ENCODE measurements at regions not wholly inside any gene's neighbourhood (a gene's known extent, or its start where the extent isn't known, plus 50 kb on each side); places are given as distances from the start of the nearest gene placed in this dataset.
"Not testable (repeated sequence)": the region's sequence is repeated elsewhere in the genome, so short reads cannot be mapped to it uniquely, and the experiment has no call there.

GRCh38 chr2:167558272-167558991 is 670.2 kb downstream of the XIRP2 start:
- not testable (repeated sequence) for H3K9ac ChIP-seq (ENCODE audit: low read depth in 1 of 3, low read length in 3 of 3); H3K27me3 ChIP-seq (ENCODE audit: control insufficient read depth in 3 of 3, insufficient read depth in 3 of 3, low read length in 3 of 3); H3K36me3 ChIP-seq (ENCODE audit: control insufficient read depth in 3 of 3, insufficient read depth in 3 of 3, low read length in 3 of 3); H3K4me1 ChIP-seq (ENCODE audit: control insufficient read depth in 3 of 3, insufficient read depth in 3 of 3, low read length in 3 of 3); H3K27ac ChIP-seq (ENCODE audit: low read depth, low read length); H3K9me3 ChIP-seq (ENCODE audit: control insufficient read depth in 3 of 3, low read length in 3 of 3); H3K4me3 ChIP-seq (ENCODE audit: low read length in 3 of 3)

- Histone ChIP-seq H3K27me3 (ENCODE audit: control insufficient read depth in 3 of 3, insufficient read depth in 3 of 3, low read length in 3 of 3) (no peaks in the 10 kb centered on the region), H3K9ac (ENCODE audit: low read depth in 1 of 3, low read length in 3 of 3) (no peak overlapping the region), H3K9me3 (ENCODE audit: control insufficient read depth in 3 of 3, low read length in 3 of 3) (no peaks in the 10 kb centered on the region), H3K4me3 (ENCODE audit: low read length in 3 of 3) (no peak overlapping the region), H3K27ac (ENCODE audit: low read depth, low read length) (no peak overlapping the region), H3K4me1 (ENCODE audit: control insufficient read depth in 3 of 3, insufficient read depth in 3 of 3, low read length in 3 of 3) (peaks cover 0 to 3% (median 0%) of the 10 kb centered on the region in 3 donors), H3K36me3 (ENCODE audit: control insufficient read depth in 3 of 3, insufficient read depth in 3 of 3, low read length in 3 of 3) (no peaks in the 10 kb centered on the region)
Measured at GRCh38 chr2:167555098-167555720, 666.9 kb downstream of the XIRP2 start.

- H3K4me1 ChIP-seq (ENCODE audit: control insufficient read depth in 3 of 3, insufficient read depth in 3 of 3, low read length in 3 of 3): peaks cover 0 to 3% (median 0%) of the 10 kb centered on the region in 3 donors
- H3K9ac ChIP-seq (ENCODE audit: low read depth in 1 of 3, low read length in 3 of 3): no peak overlapping the region
- H3K27me3 ChIP-seq (ENCODE audit: control insufficient read depth in 3 of 3, insufficient read depth in 3 of 3, low read length in 3 of 3): no peaks in the 10 kb centered on the region
- H3K9me3 ChIP-seq (ENCODE audit: control insufficient read depth in 3 of 3, low read length in 3 of 3): no peaks in the 10 kb centered on the region
- no peak overlapping the region for H3K4me3 ChIP-seq (ENCODE audit: low read length in 3 of 3)
- no peak overlapping the region for H3K27ac ChIP-seq (ENCODE audit: low read depth, low read length)
- no peaks in the 10 kb centered on the region for H3K36me3 ChIP-seq (ENCODE audit: control insufficient read depth in 3 of 3, insufficient read depth in 3 of 3, low read length in 3 of 3)
Measured at GRCh38 chr2:167553635-167554034, 665.4 kb downstream of the XIRP2 start.

GRCh38 chr2:167551416-167551815 is 663.1 kb downstream of the XIRP2 start:
- Histone ChIP-seq H3K9ac (ENCODE audit: low read depth in 1 of 3, low read length in 3 of 3) (no peak overlapping the region), H3K36me3 (ENCODE audit: control insufficient read depth in 3 of 3, insufficient read depth in 3 of 3, low read length in 3 of 3) (no peaks in the 10 kb centered on the region), H3K4me3 (ENCODE audit: low read length in 3 of 3) (no peak overlapping the region), H3K9me3 (ENCODE audit: control insufficient read depth in 3 of 3, low read length in 3 of 3) (no peaks in the 10 kb centered on the region), H3K27me3 (ENCODE audit: control insufficient read depth in 3 of 3, insufficient read depth in 3 of 3, low read length in 3 of 3) (no peaks in the 10 kb centered on the region), H3K27ac (ENCODE audit: low read depth, low read length) (no peak overlapping the region), H3K4me1 (ENCODE audit: control insufficient read depth in 3 of 3, insufficient read depth in 3 of 3, low read length in 3 of 3) (no peaks in the 10 kb centered on the region)

GRCh38 chr2:167550448-167550847 is 662.2 kb downstream of the XIRP2 start:
- no peak overlapping the region for H3K27ac ChIP-seq (ENCODE audit: low read depth, low read length)
- H3K4me3 ChIP-seq (ENCODE audit: low read length in 3 of 3): no peak overlapping the region
- no peak overlapping the region for H3K9ac ChIP-seq (ENCODE audit: low read depth in 1 of 3, low read length in 3 of 3)
- no peaks in the 10 kb centered on the region for H3K27me3 ChIP-seq (ENCODE audit: control insufficient read depth in 3 of 3, insufficient read depth in 3 of 3, low read length in 3 of 3)
- H3K36me3 ChIP-seq (ENCODE audit: control insufficient read depth in 3 of 3, insufficient read depth in 3 of 3, low read length in 3 of 3): no peaks in the 10 kb centered on the region
- no peaks in the 10 kb centered on the region for H3K4me1 ChIP-seq (ENCODE audit: control insufficient read depth in 3 of 3, insufficient read depth in 3 of 3, low read length in 3 of 3)
- H3K9me3 ChIP-seq (ENCODE audit: control insufficient read depth in 3 of 3, low read length in 3 of 3): no peaks in the 10 kb centered on the region

- no peaks in the 10 kb centered on the region for H3K4me1 ChIP-seq (ENCODE audit: control insufficient read depth in 3 of 3, insufficient read depth in 3 of 3, low read length in 3 of 3)
- H3K4me3 ChIP-seq (ENCODE audit: low read length in 3 of 3): no peak overlapping the region
- no peaks in the 10 kb centered on the region for H3K9me3 ChIP-seq (ENCODE audit: control insufficient read depth in 3 of 3, low read length in 3 of 3)
- H3K9ac ChIP-seq (ENCODE audit: low read depth in 1 of 3, low read length in 3 of 3): no peak overlapping the region
- H3K27ac ChIP-seq (ENCODE audit: low read depth, low read length): no peak overlapping the region
- H3K27me3 ChIP-seq (ENCODE audit: control insufficient read depth in 3 of 3, insufficient read depth in 3 of 3, low read length in 3 of 3): no peaks in the 10 kb centered on the region
- H3K36me3 ChIP-seq (ENCODE audit: control insufficient read depth in 3 of 3, insufficient read depth in 3 of 3, low read length in 3 of 3): no peaks in the 10 kb centered on the region
Measured at GRCh38 chr2:167548396-167548795, 660.1 kb downstream of the XIRP2 start.

- Histone ChIP-seq H3K9ac (ENCODE audit: low read depth in 1 of 3, low read length in 3 of 3) (no peak overlapping the region), H3K9me3 (ENCODE audit: control insufficient read depth in 3 of 3, low read length in 3 of 3) (no peaks in the 10 kb centered on the region), H3K36me3 (ENCODE audit: control insufficient read depth in 3 of 3, insufficient read depth in 3 of 3, low read length in 3 of 3) (no peaks in the 10 kb centered on the region), H3K27me3 (ENCODE audit: control insufficient read depth in 3 of 3, insufficient read depth in 3 of 3, low read length in 3 of 3) (no peaks in the 10 kb centered on the region), H3K4me1 (ENCODE audit: control insufficient read depth in 3 of 3, insufficient read depth in 3 of 3, low read length in 3 of 3) (peaks cover 0 to 4% (median 0%) of the 10 kb centered on the region in 3 donors), H3K4me3 (ENCODE audit: low read length in 3 of 3) (no peak overlapping the region), H3K27ac (ENCODE audit: low read depth, low read length) (no peak overlapping the region)
Measured at GRCh38 chr2:167544602-167545001, 656.3 kb downstream of the XIRP2 start.

GRCh38 chr2:167543721-167544120 is 655.4 kb downstream of the XIRP2 start:
- Histone ChIP-seq H3K4me3 (ENCODE audit: low read length in 3 of 3) (no peak overlapping the region), H3K9me3 (ENCODE audit: control insufficient read depth in 3 of 3, low read length in 3 of 3) (no peaks in the 10 kb centered on the region), H3K9ac (ENCODE audit: low read depth in 1 of 3, low read length in 3 of 3) (no peak overlapping the region), H3K27ac (ENCODE audit: low read depth, low read length) (no peak overlapping the region), H3K4me1 (ENCODE audit: control insufficient read depth in 3 of 3, insufficient read depth in 3 of 3, low read length in 3 of 3) (peaks cover 0 to 4% (median 0%) of the 10 kb centered on the region in 3 donors), H3K36me3 (ENCODE audit: control insufficient read depth in 3 of 3, insufficient read depth in 3 of 3, low read length in 3 of 3) (no peaks in the 10 kb centered on the region), H3K27me3 (ENCODE audit: control insufficient read depth in 3 of 3, insufficient read depth in 3 of 3, low read length in 3 of 3) (no peaks in the 10 kb centered on the region)

GRCh38 chr2:167537743-167538142 is 649.5 kb downstream of the XIRP2 start:
- Histone ChIP-seq H3K9ac (ENCODE audit: low read depth in 1 of 3, low read length in 3 of 3) (no peak overlapping the region), H3K4me1 (ENCODE audit: control insufficient read depth in 3 of 3, insufficient read depth in 3 of 3, low read length in 3 of 3) (peaks cover 0 to 4% (median 0%) of the 10 kb centered on the region in 3 donors), H3K9me3 (ENCODE audit: control insufficient read depth in 3 of 3, low read length in 3 of 3) (no peaks in the 10 kb centered on the region), H3K27ac (ENCODE audit: low read depth, low read length) (no peak overlapping the region), H3K27me3 (ENCODE audit: control insufficient read depth in 3 of 3, insufficient read depth in 3 of 3, low read length in 3 of 3) (no peaks in the 10 kb centered on the region), H3K36me3 (ENCODE audit: control insufficient read depth in 3 of 3, insufficient read depth in 3 of 3, low read length in 3 of 3) (no peaks in the 10 kb centered on the region), H3K4me3 (ENCODE audit: low read length in 3 of 3) (no peak overlapping the region)

- Histone ChIP-seq H3K4me3 (ENCODE audit: low read length in 3 of 3) (no peak overlapping the region), H3K4me1 (ENCODE audit: control insufficient read depth in 3 of 3, insufficient read depth in 3 of 3, low read length in 3 of 3) (no peaks in the 10 kb centered on the region), H3K36me3 (ENCODE audit: control insufficient read depth in 3 of 3, insufficient read depth in 3 of 3, low read length in 3 of 3) (no peaks in the 10 kb centered on the region), H3K9me3 (ENCODE audit: control insufficient read depth in 3 of 3, low read length in 3 of 3) (no peaks in the 10 kb centered on the region), H3K27ac (ENCODE audit: low read depth, low read length) (no peak overlapping the region), H3K9ac (ENCODE audit: low read depth in 1 of 3, low read length in 3 of 3) (no peak overlapping the region), H3K27me3 (ENCODE audit: control insufficient read depth in 3 of 3, insufficient read depth in 3 of 3, low read length in 3 of 3) (no peaks in the 10 kb centered on the region)
Measured at GRCh38 chr2:167534443-167534842, 646.2 kb downstream of the XIRP2 start.
